ENCODE measurements at regions not wholly inside any gene's neighbourhood (a gene's known extent, or its start where the extent isn't known, plus 50 kb on each side); places are given as distances from the start of the nearest gene placed in this dataset.

DNA sequence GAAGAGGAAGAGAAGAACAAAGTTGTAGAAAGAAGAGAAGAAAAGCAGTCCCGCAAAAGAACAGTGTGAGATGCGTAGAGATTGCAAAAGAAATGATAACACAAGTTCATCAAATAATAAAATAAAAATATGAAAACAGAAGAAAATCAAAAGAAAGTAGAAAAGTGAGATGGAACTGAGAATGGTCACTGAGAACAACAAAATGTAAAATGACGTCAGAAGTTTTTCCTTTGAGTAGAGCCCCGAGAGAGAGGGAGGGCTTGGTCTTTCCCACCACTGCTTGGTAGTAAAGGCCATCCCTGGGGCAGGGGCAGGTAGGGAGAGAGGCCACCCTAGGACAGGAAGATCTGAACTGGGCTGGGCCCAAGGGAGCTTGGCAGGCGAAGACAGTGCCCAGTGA is 533.7 kb downstream of the QKI start:
- Histone ChIP-seq H3K27ac (ENCODE audit: low read depth, low read length) (no peak overlapping the region), H3K9ac (ENCODE audit: low read length) (no peak overlapping the region), H3K79me2 (ENCODE audit: insufficient read depth, low read length) (no peaks in the 10 kb centered on the region), H3K27me3 (ENCODE audit: low read length) (no peaks in the 10 kb centered on the region), H3K9me3 (ENCODE audit: insufficient read depth, low read length) (no peaks in the 10 kb centered on the region), H3K36me3 (ENCODE audit: low read length) (no peaks in the 10 kb centered on the region), H2AFZ (ENCODE audit: low read depth, low read length, severe bottlenecking) (no peak overlapping the region), H3K9me2 (replicated peaks; ENCODE audit: insufficient read depth, low read length) (no peaks in the 10 kb centered on the region), H3K4me2 (ENCODE audit: low read depth, low read length, poor library complexity, severe bottlenecking) (no peak overlapping the region), H4K20me1 (ENCODE audit: low read depth, low read length) (no peaks in the 10 kb centered on the region), H3K4me3 (ENCODE audit: insufficient read depth, low read length, poor library complexity, severe bottlenecking) (no peak overlapping the region), H3F3A (ENCODE audit: insufficient read depth) (no peaks in the 10 kb centered on the region)
- TF ChIP-seq, protein P1, sequence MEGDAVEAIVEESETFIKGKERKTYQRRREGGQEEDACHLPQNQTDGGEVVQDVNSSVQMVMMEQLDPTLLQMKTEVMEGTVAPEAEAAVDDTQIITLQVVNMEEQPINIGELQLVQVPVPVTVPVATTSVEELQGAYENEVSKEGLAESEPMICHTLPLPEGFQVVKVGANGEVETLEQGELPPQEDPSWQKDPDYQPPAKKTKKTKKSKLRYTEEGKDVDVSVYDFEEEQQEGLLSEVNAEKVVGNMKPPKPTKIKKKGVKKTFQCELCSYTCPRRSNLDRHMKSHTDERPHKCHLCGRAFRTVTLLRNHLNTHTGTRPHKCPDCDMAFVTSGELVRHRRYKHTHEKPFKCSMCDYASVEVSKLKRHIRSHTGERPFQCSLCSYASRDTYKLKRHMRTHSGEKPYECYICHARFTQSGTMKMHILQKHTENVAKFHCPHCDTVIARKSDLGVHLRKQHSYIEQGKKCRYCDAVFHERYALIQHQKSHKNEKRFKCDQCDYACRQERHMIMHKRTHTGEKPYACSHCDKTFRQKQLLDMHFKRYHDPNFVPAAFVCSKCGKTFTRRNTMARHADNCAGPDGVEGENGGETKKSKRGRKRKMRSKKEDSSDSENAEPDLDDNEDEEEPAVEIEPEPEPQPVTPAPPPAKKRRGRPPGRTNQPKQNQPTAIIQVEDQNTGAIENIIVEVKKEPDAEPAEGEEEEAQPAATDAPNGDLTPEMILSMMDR (IDR thresholded peaks at IDR 0.05; ENCODE audit: insufficient read depth, low read length, poor library complexity, severe bottlenecking) = no peak
- TF ChIP-seq EZH2phosphoT487 (conservative IDR thresholded peaks at IDR 0.05; ENCODE audit: low read length) = no peak

DNA sequence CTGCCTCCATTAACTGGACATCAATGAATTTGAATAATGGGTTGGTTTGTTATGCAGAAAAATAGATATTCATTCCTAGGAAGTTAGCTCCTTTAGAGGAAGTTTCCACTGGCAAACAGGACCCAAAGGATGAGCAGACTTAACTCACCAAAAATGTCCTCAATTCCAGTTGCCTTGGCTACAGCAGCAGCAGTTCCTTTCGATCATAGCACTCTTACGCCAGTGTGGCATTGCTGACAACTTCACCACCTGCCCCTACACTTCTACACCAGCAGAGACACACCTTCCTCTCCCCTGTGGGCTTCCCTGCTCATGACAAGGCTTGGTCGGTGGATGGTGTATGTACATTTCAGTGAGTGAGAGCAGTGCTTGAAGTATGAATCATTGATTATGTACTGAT is 532.8 kb downstream of the QKI start:
- H3K4me3 ChIP-seq (ENCODE audit: insufficient read depth, low read length, poor library complexity, severe bottlenecking) = no peak overlapping the region
- H4K20me1 ChIP-seq (ENCODE audit: low read depth, low read length) = no peaks in the 10 kb centered on the region
- H2AFZ ChIP-seq (ENCODE audit: low read depth, low read length, severe bottlenecking) = no peak overlapping the region
- H3K9ac ChIP-seq (ENCODE audit: low read length) = no peak overlapping the region
- TF ChIP-seq EZH2phosphoT487 (conservative IDR thresholded peaks at IDR 0.05; ENCODE audit: low read length) = no peak
- TF ChIP-seq, protein P1 (IDR thresholded peaks at IDR 0.05; ENCODE audit: insufficient read depth, low read length, poor library complexity, severe bottlenecking) = no peak
- H3K9me3 ChIP-seq (ENCODE audit: insufficient read depth, low read length) = no peaks in the 10 kb centered on the region
- H3K79me2 ChIP-seq (ENCODE audit: insufficient read depth, low read length) = no peaks in the 10 kb centered on the region
- H3K27me3 ChIP-seq (ENCODE audit: low read length) = no peaks in the 10 kb centered on the region
- no peak overlapping the region for H3K4me2 ChIP-seq (ENCODE audit: low read depth, low read length, poor library complexity, severe bottlenecking)
- no peak overlapping the region for H3K27ac ChIP-seq (ENCODE audit: low read depth, low read length)
- H3F3A ChIP-seq (ENCODE audit: insufficient read depth) = no peaks in the 10 kb centered on the region
- H3K36me3 ChIP-seq (ENCODE audit: low read length) = no peaks in the 10 kb centered on the region
- H3K9me2 ChIP-seq (replicated peaks; ENCODE audit: insufficient read depth, low read length) = no peaks in the 10 kb centered on the region

DNA sequence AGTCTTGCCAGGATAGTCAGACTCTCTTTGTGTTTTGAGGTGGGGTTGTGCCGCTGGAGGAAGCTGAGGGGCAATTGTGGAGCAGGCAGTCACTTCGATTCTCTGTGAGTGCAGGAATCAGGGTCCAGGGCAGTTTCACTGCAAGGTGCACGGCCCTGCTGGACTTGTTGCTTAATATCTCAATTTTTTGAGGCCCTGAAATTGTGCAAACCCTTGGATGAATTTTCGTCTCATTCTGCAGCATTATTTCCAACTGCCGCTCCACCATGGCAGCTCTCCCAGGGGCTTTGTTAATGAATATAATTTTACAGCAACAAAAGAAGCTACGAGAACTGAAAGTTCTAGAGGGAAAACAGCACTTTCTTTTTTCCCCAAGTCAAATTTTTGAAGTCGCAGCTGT is 531.9 kb downstream of the QKI start:
- no peak overlapping the region for H2AFZ ChIP-seq (ENCODE audit: low read depth, low read length, severe bottlenecking)

More for the DNA sequence above, 531.9 kb downstream of the QKI start:
- H3K9ac ChIP-seq (ENCODE audit: low read length) = no peak overlapping the region
- no peak overlapping the region for H3K4me3 ChIP-seq (ENCODE audit: insufficient read depth, low read length, poor library complexity, severe bottlenecking)
- TF ChIP-seq, protein P1 (IDR thresholded peaks at IDR 0.05; ENCODE audit: insufficient read depth, low read length, poor library complexity, severe bottlenecking) = no peak
- TF ChIP-seq EZH2phosphoT487 (conservative IDR thresholded peaks at IDR 0.05; ENCODE audit: low read length) = no peak
- no peak overlapping the region for H3K27ac ChIP-seq (ENCODE audit: low read depth, low read length)
- H3K79me2 ChIP-seq (ENCODE audit: insufficient read depth, low read length) = no peaks in the 10 kb centered on the region
- H4K20me1 ChIP-seq (ENCODE audit: low read depth, low read length) = no peaks in the 10 kb centered on the region
- no peak overlapping the region for H3K4me2 ChIP-seq (ENCODE audit: low read depth, low read length, poor library complexity, severe bottlenecking)
- H3K36me3 ChIP-seq (ENCODE audit: low read length) = no peaks in the 10 kb centered on the region
- no peaks in the 10 kb centered on the region for H3K27me3 ChIP-seq (ENCODE audit: low read length)
- no peaks in the 10 kb centered on the region for H3F3A ChIP-seq (ENCODE audit: insufficient read depth)
- no peaks in the 10 kb centered on the region for H3K9me2 ChIP-seq (replicated peaks; ENCODE audit: insufficient read depth, low read length)
- no peaks in the 10 kb centered on the region for H3K9me3 ChIP-seq (ENCODE audit: insufficient read depth, low read length)
